Hindlimb muscle (tissue), 1 donor: ENCODE measurements at regions not wholly inside any gene's neighbourhood (a gene's known extent, or its start where the extent isn't known, plus 50 kb on each side); places are given as distances from the start of the nearest gene placed in this dataset.

Experiments used
- DNase-seq: peaks from one replicate; pipeline ENCODE4 v3.0.0-alpha.2; 2013

GRCh38 chrX:69362856-69363255, 141.3 kb upstream of the NALF2 start:
- DNase-seq: no peak

- DNase-seq: no peak
These were observed 141.8 kb upstream of the NALF2 start for GRCh38 chrX:69362354-69362753.

GRCh38 chrX:69361311-69361845, 142.7 kb upstream of the NALF2 start:
- peak; percentile 53 for DNase-seq

DNA sequence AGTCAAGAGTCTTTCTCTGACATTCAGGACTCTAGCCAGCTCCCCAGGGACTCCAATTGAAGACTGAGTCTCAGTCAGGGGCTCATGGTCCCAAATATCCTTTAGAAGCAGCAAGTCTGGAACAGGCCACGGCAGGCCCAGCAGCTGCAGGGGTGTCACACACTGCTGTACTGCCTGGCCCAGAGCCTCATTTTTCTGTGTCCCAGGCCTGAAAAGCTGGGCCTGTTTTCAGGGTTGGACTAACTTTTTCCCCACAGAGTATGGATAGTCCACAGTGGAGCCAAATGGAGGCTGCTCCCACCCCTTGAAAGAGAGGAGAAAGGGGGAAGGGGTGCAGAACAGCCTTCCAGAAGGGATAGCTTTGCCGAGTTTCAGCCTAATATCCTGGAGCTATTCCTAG, 146.8 kb upstream of the NALF2 start:
- peak; percentile 61 for DNase-seq

- no peak for DNase-seq
These were observed 159.6 kb upstream of the PJA1 start for GRCh38 chrX:69324851-69325250.

GRCh38 chrX:69323786-69324720, 158.8 kb upstream of the PJA1 start:
- no peak for DNase-seq

DNA sequence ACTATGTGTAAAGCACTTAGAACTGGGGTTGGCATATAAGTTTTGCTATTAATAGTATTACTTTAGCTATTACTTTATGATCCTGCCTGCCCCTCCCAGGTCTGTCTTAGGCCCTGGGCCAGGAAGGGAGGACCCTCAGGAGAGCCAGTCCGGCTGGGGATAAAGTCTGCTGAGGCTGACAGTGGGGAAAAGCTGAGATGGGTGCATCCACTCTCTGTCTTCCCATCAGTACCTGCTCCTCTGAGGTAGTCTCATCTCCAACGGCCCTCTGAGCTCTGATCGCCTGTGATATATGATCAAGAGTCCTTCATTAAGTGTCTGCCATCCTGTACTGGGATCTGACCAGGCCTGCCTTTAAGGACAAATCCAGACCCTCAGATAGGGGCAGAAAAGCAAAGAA, 156.5 kb upstream of the PJA1 start:
- no peak for DNase-seq

DNA sequence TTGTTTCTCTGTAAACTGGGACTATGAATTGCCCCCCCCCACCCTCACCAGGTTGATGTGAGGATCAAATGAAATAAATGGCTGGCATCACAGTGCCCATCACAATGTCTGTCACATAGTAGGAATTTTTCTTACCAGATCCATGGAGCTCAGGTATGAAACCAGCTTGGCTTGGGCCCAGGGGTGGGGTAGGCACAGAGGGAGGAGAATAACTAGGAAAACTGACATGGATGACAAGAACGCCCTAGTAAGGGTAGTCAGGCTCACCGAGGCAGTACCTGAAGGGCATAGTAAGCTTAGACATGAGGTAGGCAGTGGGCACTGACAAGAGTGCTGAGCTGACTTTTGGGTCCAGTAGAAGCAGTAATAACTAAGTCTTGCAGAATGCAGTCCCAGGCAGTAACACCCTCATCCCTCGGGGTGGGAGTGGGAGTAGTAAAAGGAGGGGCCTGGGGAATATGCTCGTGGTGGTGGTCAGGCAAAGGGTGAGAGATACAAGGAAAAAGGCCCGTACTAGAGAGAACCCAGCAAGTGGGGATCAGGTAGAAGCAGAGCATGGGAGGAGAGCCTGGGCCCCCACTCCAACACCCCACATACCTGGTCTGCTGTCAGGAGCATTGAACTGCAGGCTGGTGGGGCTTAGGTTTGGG, 155.9 kb upstream of the PJA1 start:
- no peak for DNase-seq

DNA sequence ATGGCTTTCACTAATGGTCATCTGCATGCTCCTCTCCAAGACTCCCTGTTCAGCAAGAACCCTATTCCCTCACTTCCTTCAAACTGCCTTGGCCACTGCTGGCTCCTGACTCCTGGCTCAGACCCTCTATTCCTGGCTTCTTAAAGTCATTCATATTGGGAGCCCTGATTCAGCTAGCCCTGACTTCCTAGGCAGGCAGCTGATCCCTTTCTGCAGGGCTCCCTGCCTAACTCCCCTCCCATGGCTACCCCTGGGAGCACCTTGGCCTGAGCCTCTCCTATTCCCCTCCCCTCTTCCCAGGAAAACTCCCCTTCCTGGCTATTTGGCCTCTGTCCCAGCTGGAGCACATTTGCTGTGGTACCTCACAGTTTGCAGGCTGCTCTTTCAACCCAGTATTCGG, 154.9 kb upstream of the PJA1 start:
- no peak for DNase-seq

DNA sequence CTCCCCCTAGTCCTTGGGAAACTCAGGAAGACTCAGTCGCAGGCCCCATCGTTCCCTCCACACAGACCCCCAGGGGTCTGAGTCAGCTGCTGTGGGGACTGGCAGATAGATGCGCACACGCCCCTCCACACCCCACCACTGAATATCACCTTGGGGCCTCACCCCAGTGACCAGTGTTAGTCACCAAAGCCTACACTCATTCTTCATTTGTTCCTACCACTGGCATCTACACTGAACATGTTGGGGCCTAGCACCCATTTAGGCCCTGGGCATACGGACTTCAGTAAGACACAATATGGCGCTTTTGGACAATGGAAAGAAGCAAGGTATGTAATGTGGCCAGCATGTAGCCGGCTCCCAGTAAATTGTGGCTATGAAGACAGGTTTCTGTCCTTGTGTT, 154.1 kb upstream of the PJA1 start:
- no peak for DNase-seq

GRCh38 chrX:69318651-69319340, 153.5 kb upstream of the PJA1 start:
- DNase-seq: no peak

- DNase-seq: no peak
These were observed 152.5 kb upstream of the PJA1 start for GRCh38 chrX:69317721-69318120.

- DNase-seq: peak; percentile 31
These were observed 149.4 kb upstream of the PJA1 start for GRCh38 chrX:69314436-69315348.

DNA sequence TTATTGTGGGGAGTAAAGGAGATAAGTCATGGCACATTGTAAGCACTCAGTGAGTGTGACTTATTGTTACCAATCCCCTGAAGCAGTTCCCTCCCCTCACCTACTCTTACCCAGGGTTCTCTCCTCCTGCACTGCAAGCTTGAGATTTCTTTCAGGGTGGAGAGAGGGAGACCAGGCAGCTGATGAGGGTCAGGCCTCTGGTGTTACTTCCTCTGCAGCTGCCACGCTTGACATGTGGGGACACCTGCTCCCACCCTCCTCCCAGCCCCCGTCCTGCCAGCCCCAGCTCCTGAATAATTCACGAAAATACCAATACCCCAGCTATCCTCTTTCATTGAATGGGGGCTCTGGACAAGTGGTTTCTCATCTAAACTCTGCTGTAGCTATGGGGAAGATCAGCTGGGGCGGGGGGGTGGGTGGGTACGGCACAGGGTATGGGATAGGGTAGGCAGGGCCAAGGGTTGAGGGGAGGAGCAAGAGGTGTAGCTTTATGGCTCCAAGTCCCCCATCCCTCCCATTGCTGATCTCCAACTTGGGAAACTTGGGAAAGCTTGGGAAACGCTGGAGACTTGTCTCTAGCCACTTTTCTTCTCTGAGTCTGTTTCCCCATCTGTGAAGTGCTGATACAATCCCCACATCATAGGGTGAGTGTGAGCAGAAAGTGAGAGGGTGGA, 148.5 kb upstream of the PJA1 start:
- no peak for DNase-seq

DNA sequence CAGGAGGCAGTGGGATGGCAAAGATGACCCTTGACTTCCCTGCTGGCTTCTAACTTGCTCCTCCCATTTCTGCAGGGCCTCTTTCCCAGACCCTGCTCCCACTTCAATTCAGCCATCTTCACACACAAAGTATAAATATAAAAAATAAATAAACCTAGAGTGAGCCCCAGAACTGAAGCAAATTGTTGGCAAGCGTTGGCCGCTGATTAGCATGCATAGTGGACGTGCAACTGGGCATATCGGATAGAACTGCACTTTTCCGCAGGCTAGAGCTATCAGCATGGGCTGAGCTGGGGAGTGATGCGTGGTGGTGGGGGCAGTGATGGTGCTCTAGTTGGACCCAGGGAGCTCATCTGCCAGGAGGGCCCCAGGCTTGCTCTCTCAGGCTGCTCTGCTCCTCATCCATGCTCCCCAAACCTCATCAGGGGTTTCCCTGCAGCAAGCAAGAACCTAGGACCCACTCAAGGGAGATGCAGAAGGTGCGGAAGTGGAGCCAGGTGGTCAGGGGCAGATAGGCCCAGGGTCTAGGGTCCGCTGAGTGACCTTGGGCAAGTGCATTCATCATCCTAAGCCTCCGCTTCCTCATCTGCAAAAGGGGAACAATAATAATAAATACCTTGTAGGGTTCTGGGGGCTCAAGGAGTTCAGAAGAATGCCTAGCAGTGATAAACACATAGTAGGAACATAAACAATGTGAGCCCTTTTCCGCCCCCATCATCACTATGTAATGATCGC, 146.8 kb upstream of the PJA1 start:
- no peak for DNase-seq

DNA sequence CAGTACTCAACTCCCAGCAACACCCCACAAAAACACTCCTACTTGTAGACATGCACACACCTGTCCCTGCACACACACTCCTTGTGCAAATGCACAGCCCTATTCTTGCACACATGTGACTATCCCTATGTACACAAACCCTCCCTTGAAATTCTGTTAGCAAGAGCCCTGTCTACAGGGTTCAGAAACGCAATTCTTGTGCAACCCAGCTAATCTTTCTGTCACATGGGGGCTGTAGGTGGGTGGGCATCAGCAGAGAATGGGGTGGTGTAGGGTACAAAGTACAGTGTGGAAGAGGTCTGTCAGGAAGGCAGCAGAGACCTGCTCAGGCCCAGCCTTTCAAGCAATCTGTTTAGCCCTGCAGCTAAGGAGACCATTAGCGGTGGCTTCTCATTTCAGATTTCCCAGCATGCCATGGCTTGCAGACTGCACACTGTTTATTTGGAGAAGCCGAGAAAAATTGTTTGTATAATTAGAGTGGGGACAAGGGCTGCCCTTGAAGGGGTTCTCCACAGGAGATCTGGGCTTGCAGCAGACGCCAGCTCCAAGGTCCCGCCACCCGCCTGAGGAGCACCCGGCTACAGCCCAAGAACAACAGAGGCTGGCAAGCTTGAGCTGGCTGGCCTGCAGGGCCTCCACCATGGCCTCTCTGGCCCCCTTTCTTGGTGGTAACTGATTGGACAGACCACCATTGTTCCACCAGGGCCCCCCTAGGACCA, 144.0 kb upstream of the PJA1 start:
- DNase-seq: no peak

- no peak for DNase-seq
These were observed 142.5 kb upstream of the PJA1 start for GRCh38 chrX:69307756-69308155.

DNA sequence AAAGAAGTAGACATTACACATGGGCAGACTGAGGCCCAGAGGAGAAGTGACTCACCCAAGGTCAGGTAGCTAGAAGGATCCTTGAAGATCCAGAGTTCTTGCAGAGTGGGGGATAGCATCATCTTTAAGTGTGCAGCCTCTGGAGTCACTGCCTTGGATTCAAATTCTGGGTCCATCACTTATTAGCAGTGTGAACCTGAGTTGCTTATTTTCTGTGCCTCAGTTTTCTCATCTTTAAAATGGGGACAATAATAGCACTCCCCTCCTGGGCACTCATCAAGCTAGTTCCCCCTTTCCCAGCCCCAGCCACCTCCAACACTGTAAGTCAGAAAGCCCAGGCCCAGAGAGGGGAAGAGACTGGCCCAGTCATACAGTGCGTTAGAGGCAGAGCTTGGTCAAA, 141.8 kb upstream of the PJA1 start:
- DNase-seq: no peak

- no peak for DNase-seq
These were observed 140.8 kb upstream of the PJA1 start for GRCh38 chrX:69306063-69306404.
